PFSK-1 (cell line): ENCODE measurements at regions not wholly inside any gene's neighbourhood (a gene's known extent, or its start where the extent isn't known, plus 50 kb on each side); places are given as distances from the start of the nearest gene placed in this dataset.

ENCODE experiments used
- POLR2AphosphoS5 ChIP-seq: IDR thresholded peaks from 2 replicates; pipeline ENCODE4 v1.6.1; 2012; ENCODE audit warnings: low read depth, mild to moderate bottlenecking, control low read depth, low read length, moderate library complexity
- SIN3A ChIP-seq: IDR thresholded peaks from 2 replicates; pipeline ENCODE4 v1.6.1; 2012; ENCODE audit warnings: mild to moderate bottlenecking, low read length, moderate library complexity, borderline replicate concordance; ENCODE audit not compliant: insufficient read depth
- TAF1 ChIP-seq: IDR thresholded peaks from 2 replicates; pipeline ENCODE4 v1.6.1; 2012; ENCODE audit warnings: low read length, control low read depth, borderline replicate concordance; ENCODE audit not compliant: insufficient read depth

- TF ChIP-seq SIN3A (no peak), TAF1 (no peak), POLR2AphosphoS5 (no peak)
Measured at GRCh38 chr17:79423811-79424465, 186.9 kb downstream of the RBFOX3 start.
